Mesodermal cell (in vitro differentiated cells): ENCODE measurements at regions not wholly inside any gene's neighbourhood (a gene's known extent, or its start where the extent isn't known, plus 50 kb on each side); places are given as distances from the start of the nearest gene placed in this dataset.

Experiments
- H3K27ac ChIP-seq: 2 replicates; pipeline ENCODE4 v1.7.0; 2013; ENCODE audit warnings: mild to moderate bottlenecking, low read depth, low read length, moderate library complexity; ENCODE audit not compliant: severe bottlenecking
- H3K36me3 ChIP-seq: 2 replicates; pipeline ENCODE4 v1.7.1; 2013; ENCODE audit warnings: mild to moderate bottlenecking, low read length, moderate library complexity; ENCODE audit not compliant: control insufficient read depth, insufficient read depth
- H3K4me1 ChIP-seq: one replicate; pipeline ENCODE4 v1.7.1; 2013; ENCODE audit warnings: mild to moderate bottlenecking, low read length; ENCODE audit not compliant: insufficient read depth, control insufficient read depth, poor library complexity, severe bottlenecking
- H3K4me3 ChIP-seq: 2 replicates; pipeline ENCODE4 v1.7.0; 2013; ENCODE audit warnings: low read length, control low read depth, mild to moderate bottlenecking; ENCODE audit not compliant: insufficient read depth, poor library complexity, severe bottlenecking; ENCODE audit errors: extremely low read depth
- H3K9me3 ChIP-seq: 2 replicates; pipeline ENCODE4 v1.7.1; 2013; ENCODE audit warnings: mild to moderate bottlenecking, low read length, moderate library complexity; ENCODE audit not compliant: control insufficient read depth
- WGBS, 2 experiments: methylation state at CpG; one replicate each; pipeline ENCODE4 v1.1.5; 2013; ENCODE audit warnings: missing lambda C conversion rate in 2 of 2; ENCODE audit not compliant: insufficient coverage in 2 of 2; 5-methylcytosine and 5-hydroxymethylcytosine counted together

GRCh38 chr20:53847139-53847836, 223.1 kb downstream of the BCAS1 start:
- H3K27ac ChIP-seq: no peak overlapping the region
- no peaks in the 10 kb centered on the region for H3K4me1 ChIP-seq
- no peaks in the 10 kb centered on the region for H3K36me3 ChIP-seq
- 83 to 96% methylated on average over 1 to 3 of the region's 8 CpGs for WGBS, 2 experiments
- H3K9me3 ChIP-seq: no peaks in the 10 kb centered on the region
- no peak overlapping the region for H3K4me3 ChIP-seq

GRCh38 chr20:53846640-53847039, 223.8 kb downstream of the BCAS1 start:
- Histone ChIP-seq H3K27ac (no peak overlapping the region), H3K9me3 (no peaks in the 10 kb centered on the region)
- 88 to 94% methylated on average over 9 of the region's 10 CpGs for WGBS, 2 experiments

DNA sequence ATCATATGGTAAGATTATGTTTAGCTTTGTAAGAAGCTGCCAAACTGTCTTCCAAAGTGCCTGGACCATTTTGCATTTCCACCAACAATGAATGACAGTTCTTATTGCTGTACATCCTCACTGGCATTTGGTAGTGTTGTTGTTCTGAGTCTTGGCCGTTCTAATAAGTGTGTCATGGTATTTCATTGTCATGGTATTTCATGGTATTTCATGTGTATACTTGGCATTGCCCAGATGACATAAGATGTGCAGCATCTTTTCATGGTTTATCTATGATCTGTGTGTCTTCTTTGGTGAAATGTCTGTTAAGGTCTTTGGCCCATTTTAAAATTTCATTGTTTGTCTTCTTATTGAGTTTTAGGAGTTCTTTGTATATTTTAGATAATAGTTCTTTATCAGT, 224.4 kb downstream of the BCAS1 start:
- Histone ChIP-seq H3K36me3 (no peaks in the 10 kb centered on the region), H3K27ac (no peak overlapping the region), H3K9me3 (no peaks in the 10 kb centered on the region), H3K4me1 (no peaks in the 10 kb centered on the region), H3K4me3 (no peak overlapping the region)
- WGBS, 2 experiments: 88% methylated on average over 1 of the region's 1 CpG; no CpG with 5 or more reads in 1 of the 2 experiments

More at GRCh38 chr20:53846640-53847039, 223.8 kb downstream of the BCAS1 start:
- no peak overlapping the region for H3K4me3 ChIP-seq
- H3K4me1 ChIP-seq: no peaks in the 10 kb centered on the region
- H3K36me3 ChIP-seq: no peaks in the 10 kb centered on the region

DNA sequence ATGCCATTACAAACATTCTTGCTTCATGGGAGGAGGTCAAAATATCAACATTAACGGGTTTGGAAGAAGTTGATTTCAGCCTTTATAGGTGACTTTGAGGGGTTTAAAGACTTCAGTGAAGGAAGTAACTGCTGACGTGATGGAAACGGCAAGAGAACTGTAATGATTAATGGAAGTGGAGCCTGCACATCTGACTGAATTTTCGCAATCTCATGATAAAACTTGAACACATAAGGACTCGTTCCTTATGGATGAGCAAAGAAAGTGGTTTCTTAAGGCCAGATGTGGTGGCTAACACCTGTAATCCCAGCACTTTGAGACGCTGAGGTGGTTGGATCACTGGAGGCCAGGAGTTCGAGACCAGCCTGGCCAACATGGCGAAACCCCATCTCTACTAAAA, 226.1 kb downstream of the BCAS1 start:
- Histone ChIP-seq H3K27ac (no peak overlapping the region), H3K4me3 (no peak overlapping the region), H3K9me3 (no peaks in the 10 kb centered on the region), H3K4me1 (peaks cover 4% of the 10 kb centered on the region), H3K36me3 (no peaks in the 10 kb centered on the region)
- 88 to 93% methylated on average over 6 to 7 of the region's 8 CpGs for WGBS, 2 experiments

DNA sequence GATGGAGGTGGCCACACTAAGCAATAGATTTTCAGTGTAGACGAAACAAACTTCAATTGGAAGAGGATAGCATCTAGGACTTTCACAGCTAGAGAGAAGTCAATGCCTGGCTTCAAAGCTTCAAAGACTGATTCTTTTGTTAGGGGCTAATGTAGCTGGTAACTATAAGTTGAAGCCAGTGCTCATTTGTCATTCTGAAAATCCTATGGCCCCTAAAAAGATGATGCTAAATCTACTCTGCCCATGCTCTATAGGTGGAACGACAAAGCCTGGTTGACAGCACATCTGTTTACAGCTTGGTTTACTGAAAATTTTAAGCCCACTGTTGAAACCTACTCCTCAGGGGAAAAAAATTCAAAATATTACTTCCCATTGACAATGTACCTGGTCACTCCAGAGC, 226.7 kb downstream of the BCAS1 start:
- no peaks in the 10 kb centered on the region for H3K36me3 ChIP-seq
- peaks cover 4% of the 10 kb centered on the region for H3K4me1 ChIP-seq
- no peaks in the 10 kb centered on the region for H3K9me3 ChIP-seq
- WGBS, 2 experiments: 100% methylated on average over 1 to 2 of the region's 2 CpGs
- no peak overlapping the region for H3K27ac ChIP-seq
- no peak overlapping the region for H3K4me3 ChIP-seq

DNA sequence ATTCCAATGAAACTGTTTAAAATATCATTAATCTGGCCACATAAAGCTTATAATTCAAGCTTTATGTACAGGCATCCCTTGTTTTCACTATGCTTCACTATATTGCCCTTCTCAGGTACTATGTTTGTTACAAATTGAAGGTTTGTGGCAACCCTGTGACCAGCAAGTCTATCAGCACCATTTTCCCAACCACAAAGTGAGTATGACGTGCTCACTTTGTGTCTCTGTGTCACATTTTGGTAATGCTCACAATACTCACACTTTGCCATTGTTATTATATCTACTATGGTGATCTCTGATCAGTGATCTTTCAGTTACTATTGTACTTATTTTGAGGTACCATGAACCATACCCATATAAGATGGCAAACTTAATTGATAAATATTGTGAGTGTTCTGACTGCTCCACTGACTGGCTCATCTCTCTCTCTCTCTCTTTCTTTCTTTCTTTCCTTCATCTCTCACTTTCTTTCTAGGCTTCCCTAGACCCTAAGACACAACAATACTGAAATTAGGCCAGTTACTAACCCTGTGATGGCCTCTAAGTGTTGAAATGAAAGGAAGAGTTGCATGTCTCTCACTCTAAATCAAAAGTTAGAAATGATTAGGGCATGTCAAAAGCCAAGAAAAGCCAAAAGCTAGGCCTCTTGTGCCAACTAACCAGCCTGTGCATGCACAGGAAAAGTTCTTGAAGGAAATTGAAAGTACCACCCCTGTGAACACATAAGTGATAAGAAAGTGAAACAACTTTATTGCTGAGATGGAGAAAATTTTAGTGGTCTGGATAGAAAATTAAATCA, 227.9 kb downstream of the BCAS1 start:
- Histone ChIP-seq H3K27ac (no peak overlapping the region), H3K4me3 (no peak overlapping the region), H3K4me1 (peaks cover 4% of the 10 kb centered on the region), H3K36me3 (no peaks in the 10 kb centered on the region), H3K9me3 (no peaks in the 10 kb centered on the region)
- WGBS, 2 experiments: no CpG with 5 or more reads among the region's 1 CpG

DNA sequence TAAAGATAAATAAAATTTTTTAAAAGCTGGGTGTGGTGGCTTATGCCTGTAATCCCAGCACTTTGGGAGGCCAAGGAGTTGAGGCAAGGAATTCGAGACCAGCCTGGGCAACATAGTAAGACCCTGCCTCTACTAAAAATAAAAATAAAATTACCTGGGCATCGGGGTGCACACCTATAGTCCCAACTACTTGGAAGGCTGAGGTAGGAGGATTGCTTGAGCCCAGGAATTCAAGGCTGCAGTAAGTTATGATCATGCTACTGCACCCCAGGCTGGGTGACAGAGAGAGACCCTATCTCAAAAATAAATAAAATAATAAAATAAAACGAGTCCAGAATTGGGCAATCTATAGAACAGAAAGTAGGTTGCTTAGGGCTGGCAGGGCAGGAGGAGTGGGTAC, 228.7 kb downstream of the BCAS1 start:
- no CpG with 5 or more reads among the region's 3 CpGs for WGBS, 2 experiments
- no peaks in the 10 kb centered on the region for H3K9me3 ChIP-seq

GRCh38 chr20:53840532-53840931, 229.9 kb downstream of the BCAS1 start:
- H3K27ac ChIP-seq: no peak overlapping the region
- no peaks in the 10 kb centered on the region for H3K36me3 ChIP-seq
- no peak overlapping the region for H3K4me3 ChIP-seq
- no peaks in the 10 kb centered on the region for H3K9me3 ChIP-seq
- peaks cover 4% of the 10 kb centered on the region for H3K4me1 ChIP-seq

More for the DNA sequence above, 228.7 kb downstream of the BCAS1 start:
- H3K4me1 ChIP-seq: peaks cover 4% of the 10 kb centered on the region
- no peaks in the 10 kb centered on the region for H3K36me3 ChIP-seq
- H3K4me3 ChIP-seq: no peak overlapping the region
- H3K27ac ChIP-seq: no peak overlapping the region

DNA sequence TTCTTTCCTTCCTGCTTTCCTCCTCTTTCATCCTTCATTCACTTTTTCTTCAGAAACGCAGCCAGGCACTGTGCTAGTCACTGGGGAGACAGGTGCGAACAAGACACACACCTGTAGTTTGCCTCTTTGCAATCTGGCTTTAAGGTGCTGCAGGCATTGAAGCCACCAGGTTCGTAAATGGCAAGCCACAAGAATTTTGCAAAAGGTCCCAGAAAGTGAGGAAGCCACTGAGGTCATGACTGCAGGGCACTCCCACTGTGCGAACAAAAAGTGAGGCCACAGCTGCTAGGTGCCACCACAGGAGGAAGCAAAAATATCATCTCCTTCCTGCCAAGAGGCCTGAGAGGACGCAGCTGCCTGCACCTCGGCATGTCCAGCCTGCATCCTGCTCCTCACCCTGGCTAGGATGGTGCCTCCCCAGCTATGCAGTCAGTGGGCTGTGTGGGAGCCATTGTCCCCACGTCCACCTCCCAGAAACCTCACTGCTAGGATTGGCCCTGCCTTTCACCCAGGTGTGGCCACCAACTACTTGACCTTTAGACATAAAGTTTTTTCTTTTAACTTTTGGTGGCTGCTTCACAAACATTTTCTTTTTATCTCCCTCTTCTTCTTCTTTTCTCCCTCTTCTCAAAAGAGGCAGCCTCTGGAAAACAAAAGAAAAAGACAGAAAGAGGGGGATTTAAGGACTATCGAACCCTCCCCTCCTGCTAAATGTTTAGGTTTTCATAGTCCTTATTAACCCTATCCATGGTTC, 230.8 kb downstream of the BCAS1 start:
- Histone ChIP-seq H3K27ac (no peak overlapping the region), H3K4me1 (peaks cover 4% of the 10 kb centered on the region), H3K4me3 (no peak overlapping the region), H3K9me3 (no peaks in the 10 kb centered on the region), H3K36me3 (no peaks in the 10 kb centered on the region)
- WGBS, 2 experiments: 88 to 89% methylated on average over 7 of the region's 8 CpGs

DNA sequence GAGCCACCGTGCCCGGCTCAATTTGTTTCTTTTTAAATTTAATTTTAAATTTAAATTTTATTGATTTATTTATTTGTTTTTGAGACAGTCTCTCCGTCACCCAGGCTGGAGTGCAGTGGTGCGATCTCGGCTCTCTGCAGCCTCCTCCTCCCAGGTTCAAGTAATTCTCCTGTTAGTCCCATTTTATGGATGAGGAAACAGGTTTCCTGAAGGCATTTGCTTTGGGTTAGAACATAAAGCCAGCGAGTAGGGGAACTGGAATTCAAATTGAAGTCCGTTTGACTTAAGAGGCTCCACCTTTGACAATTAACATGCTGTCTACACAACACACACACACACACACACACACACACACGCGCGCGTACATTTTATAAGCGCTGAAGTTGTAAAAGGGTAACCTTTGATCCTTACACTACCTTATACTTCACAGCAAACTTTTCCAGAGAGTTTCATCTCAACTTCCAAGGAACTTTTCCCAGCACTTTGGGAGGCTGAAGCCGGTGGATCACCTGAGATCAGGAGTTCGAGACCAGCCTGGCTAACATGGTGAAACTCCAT, 232.0 kb downstream of the BCAS1 start:
- H3K4me3 ChIP-seq: no peak overlapping the region
- H3K9me3 ChIP-seq: no peaks in the 10 kb centered on the region
- H3K27ac ChIP-seq: no peak overlapping the region
- no peaks in the 10 kb centered on the region for H3K36me3 ChIP-seq
- 27 to 67% methylated on average over 2 to 7 of the region's 14 CpGs for WGBS, 2 experiments
- H3K4me1 ChIP-seq: peaks cover 4% of the 10 kb centered on the region
